HUES48 (cell line): ENCODE measurements at regions not wholly inside any gene's neighbourhood (a gene's known extent, or its start where the extent isn't known, plus 50 kb on each side); places are given as distances from the start of the nearest gene placed in this dataset.

ENCODE experiments used
- H3K27ac ChIP-seq: one replicate; pipeline ENCODE4 v1.7.0; 2013; ENCODE audit warnings: low read depth, low read length, inconsistent platforms
- H3K27me3 ChIP-seq: 2 replicates; pipeline ENCODE4 v1.6.1; 2013; ENCODE audit warnings: mild to moderate bottlenecking, low read length; ENCODE audit not compliant: control insufficient read depth, insufficient read depth
- H3K36me3 ChIP-seq: 2 replicates; pipeline ENCODE4 v1.6.1; 2013; ENCODE audit warnings: low read length; ENCODE audit not compliant: control insufficient read depth, insufficient read depth
- H3K4me1 ChIP-seq: 2 replicates; pipeline ENCODE4 v1.6.1; 2013; ENCODE audit warnings: mild to moderate bottlenecking, low read length; ENCODE audit not compliant: control insufficient read depth, insufficient read depth
- H3K4me3 ChIP-seq: 2 replicates; pipeline ENCODE4 v1.5.1; 2013; ENCODE audit warnings: mild to moderate bottlenecking, low read depth, low read length
- H3K9ac ChIP-seq: 2 replicates; pipeline ENCODE4 v1.6.1; 2013; ENCODE audit warnings: mild to moderate bottlenecking, low read depth, low read length, moderate library complexity
- H3K9me3 ChIP-seq: 2 replicates; pipeline ENCODE4 v1.6.1; 2013; ENCODE audit warnings: low read length; ENCODE audit not compliant: control insufficient read depth, insufficient read depth

DNA sequence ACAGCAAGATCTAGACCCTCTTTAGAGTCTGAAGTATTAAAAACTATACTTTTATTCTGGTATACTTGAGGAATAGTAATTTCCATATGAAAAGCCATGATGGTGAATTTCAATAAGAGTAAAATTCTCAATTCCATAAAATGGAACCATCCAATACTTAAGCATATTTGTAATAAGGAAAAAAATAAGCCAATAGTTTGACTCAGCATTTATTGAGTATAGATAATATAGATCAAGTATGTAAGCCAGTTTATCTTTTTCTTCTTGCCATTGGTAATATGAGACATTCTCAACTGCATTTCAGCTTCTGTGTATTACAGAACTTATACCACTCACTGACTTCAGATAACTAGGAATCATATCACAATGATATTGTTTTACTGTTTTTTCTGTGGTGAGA is 361.0 kb downstream of the SLCO4C1 start:
- Histone ChIP-seq H3K27me3 (no peaks in the 10 kb centered on the region), H3K4me3 (no peak overlapping the region), H3K9ac (no peak overlapping the region), H3K9me3 (no peaks in the 10 kb centered on the region), H3K36me3 (no peaks in the 10 kb centered on the region), H3K4me1 (no peaks in the 10 kb centered on the region), H3K27ac (no peak overlapping the region)

DNA sequence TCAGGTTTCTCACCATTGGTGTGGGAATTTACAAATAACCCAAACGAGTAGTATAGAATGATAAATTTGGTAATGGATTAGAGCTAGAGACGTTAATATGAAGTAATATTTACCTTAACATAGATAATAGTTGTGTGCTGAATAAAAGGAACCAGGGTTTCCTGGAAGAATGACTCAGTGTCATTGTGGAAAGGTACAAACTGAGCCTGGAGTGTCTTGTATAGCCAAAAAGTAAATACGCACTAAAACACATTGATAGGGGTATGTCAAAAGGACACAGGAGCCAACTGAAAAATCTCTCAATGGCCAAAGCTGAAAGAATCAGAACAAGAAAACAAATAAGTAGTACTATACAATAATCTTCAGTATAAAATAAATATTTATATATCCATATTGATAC is 363.5 kb downstream of the SLCO4C1 start:
- Histone ChIP-seq H3K27me3 (no peaks in the 10 kb centered on the region), H3K27ac (no peak overlapping the region), H3K36me3 (no peaks in the 10 kb centered on the region), H3K4me3 (no peak overlapping the region), H3K9me3 (no peaks in the 10 kb centered on the region), H3K4me1 (no peaks in the 10 kb centered on the region), H3K9ac (no peak overlapping the region)

DNA sequence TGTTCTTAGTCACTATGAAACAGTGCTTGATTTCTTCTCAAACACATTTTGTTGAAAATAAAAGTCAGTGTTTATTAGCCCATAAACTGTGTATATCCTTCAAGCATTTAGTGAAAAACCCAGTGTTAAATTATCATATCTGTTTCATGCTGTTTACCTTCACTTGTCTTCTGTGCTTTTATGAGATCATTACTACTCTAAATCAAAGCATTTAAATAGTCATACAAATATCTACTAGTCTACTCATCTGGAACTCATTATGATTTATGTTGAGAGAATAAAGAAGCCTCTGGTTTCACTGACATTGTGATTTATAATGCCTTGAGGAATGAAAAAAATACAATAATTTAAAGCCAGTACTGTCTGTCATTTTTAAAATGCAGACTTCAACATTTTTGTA is 366.5 kb downstream of the SLCO4C1 start:
- Histone ChIP-seq H3K27me3 (no peaks in the 10 kb centered on the region), H3K9ac (no peak overlapping the region), H3K36me3 (no peaks in the 10 kb centered on the region), H3K4me3 (no peak overlapping the region), H3K27ac (no peak overlapping the region), H3K9me3 (no peaks in the 10 kb centered on the region), H3K4me1 (no peaks in the 10 kb centered on the region)

DNA sequence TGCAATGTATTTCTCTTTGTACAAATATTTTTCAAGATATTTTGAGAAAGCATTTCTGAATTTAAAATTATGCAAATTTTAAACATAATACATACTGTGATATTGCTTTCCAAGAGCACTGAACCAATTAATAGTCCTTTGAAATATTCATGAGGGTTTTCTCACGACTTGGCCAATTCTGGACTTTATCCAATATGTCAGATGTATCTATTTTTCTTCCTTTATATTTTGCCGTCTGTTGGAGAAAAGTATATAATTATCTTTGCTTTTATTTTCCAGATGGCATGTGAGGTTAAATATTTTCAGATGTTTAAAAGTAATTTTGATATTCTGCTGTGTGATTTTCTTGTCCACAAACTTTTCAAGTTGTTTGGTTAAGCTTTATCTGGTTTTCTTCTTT is 378.9 kb downstream of the SLCO4C1 start:
- Histone ChIP-seq H3K27me3 (no peaks in the 10 kb centered on the region), H3K4me1 (peaks cover 9% of the 10 kb centered on the region; the same call in 1 of the 2 replicates), H3K4me3 (no peak overlapping the region), H3K9ac (no peak overlapping the region), H3K27ac (no peak overlapping the region), H3K36me3 (no peaks in the 10 kb centered on the region), H3K9me3 (no peaks in the 10 kb centered on the region)

DNA sequence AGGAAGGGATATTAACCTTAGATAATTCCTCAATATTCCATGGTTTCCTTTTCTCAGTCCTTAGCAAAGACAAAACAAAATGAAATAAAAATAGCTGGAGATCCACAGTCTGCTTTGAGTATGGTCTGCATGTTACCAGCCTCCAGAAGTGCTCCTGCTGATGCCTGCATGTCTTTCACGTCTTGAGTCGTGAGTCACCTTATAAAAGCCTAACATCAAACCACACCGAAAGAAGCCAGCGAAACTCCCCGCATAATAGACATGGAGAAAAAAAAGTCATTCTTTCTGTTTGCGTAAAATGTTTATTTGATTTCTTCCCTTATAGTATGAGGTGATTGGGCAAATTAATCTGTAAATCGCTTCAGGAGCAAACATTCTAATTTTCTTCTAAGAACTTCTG is 380.5 kb downstream of the SLCO4C1 start:
- Histone ChIP-seq H3K27ac (no peak overlapping the region), H3K9me3 (no peaks in the 10 kb centered on the region), H3K27me3 (no peaks in the 10 kb centered on the region), H3K36me3 (no peaks in the 10 kb centered on the region), H3K4me1 (peaks cover 9% of the 10 kb centered on the region; the same call in 1 of the 2 replicates), H3K9ac (no peak overlapping the region), H3K4me3 (no peak overlapping the region)

DNA sequence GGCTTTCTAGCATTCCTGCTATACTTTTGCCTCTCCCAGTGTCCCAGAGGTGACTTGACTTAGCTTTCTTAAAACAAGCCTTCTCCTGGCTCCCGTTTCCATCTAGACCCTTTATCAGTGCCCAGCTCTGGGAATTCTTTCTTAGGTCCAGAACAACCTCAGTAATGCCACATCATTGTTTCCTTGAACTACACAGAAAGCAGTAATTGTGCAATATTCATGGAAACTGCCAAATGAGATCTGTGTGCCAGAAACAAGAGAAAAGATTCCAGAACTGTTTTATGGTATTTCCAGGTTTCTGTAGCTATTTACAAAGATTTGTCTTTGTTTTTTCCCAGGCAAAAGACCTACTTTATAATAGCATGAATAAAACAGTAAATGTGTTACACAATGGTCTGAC is 391.3 kb downstream of the SLCO4C1 start:
- Histone ChIP-seq H3K9me3 (no peaks in the 10 kb centered on the region), H3K36me3 (no peaks in the 10 kb centered on the region), H3K4me3 (no peak overlapping the region), H3K27ac (no peak overlapping the region), H3K27me3 (no peaks in the 10 kb centered on the region), H3K4me1 (no peaks in the 10 kb centered on the region), H3K9ac (no peak overlapping the region)

DNA sequence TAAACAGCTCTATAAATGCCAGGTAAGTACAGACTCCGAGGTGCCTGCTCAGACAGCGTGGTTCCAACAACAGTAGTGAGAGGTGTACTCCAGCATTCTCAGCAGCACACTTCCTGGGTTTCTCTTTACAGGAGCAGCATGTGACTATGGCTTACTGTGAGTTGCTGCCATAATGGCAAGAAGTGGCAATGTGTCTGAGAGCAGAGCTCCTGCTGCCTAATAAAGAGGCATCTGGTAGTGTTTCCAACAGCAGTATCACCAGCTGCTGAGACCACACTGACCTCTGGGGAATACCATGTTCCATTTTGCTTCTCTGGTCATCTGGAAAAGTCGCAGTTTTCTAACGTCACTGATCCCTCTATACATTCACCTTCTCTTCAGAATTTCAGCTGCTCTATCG is 398.2 kb downstream of the SLCO4C1 start:
- H3K36me3 ChIP-seq, result no peaks in the 10 kb centered on the region
- no peak overlapping the region for H3K27ac ChIP-seq
- no peak overlapping the region for H3K9ac ChIP-seq
- H3K9me3 ChIP-seq, result no peaks in the 10 kb centered on the region
- no peak overlapping the region for H3K4me3 ChIP-seq
- no peaks in the 10 kb centered on the region for H3K27me3 ChIP-seq
- no peaks in the 10 kb centered on the region for H3K4me1 ChIP-seq

DNA sequence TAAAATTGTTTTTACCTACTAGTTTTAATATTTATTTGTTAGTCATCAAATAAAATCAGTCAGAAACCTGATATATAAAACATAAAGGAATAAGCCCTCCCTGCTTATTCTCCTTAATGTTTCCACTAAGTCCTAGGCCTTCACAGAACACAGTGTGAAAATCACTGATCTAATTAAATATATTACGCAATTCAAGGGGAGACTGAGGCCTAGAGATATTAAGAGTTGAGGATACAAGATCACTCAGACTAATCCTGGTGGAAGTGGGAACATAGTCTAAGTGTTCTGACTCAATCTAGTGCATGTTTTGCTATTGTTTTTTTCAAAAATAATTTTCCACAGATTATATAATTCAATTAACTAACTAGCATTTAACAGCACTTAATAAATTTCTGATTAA is 401.1 kb downstream of the SLCO4C1 start:
- H3K9me3 ChIP-seq, result no peaks in the 10 kb centered on the region
- H3K9ac ChIP-seq, result no peak overlapping the region
- H3K36me3 ChIP-seq, result no peaks in the 10 kb centered on the region
- no peak overlapping the region for H3K4me3 ChIP-seq
- no peaks in the 10 kb centered on the region for H3K4me1 ChIP-seq
- no peak overlapping the region for H3K27ac ChIP-seq
- no peaks in the 10 kb centered on the region for H3K27me3 ChIP-seq

DNA sequence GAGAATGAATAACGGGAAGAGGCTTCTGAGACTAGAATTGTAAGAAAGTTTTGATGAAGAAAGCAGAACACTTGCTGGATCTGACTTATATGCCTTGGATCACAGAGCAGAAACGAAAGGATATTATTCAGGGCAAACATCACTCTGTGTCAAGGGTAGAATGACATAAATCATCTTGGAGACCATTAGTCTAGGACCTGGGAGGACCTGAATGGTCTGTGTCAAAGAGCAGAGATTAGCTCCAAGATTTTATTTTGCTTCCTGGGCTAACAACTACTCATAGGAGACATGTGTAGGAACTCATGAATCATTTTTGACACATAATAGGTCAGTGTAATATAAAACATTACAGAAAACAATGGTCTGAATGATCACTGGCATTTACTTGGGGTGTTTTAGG is 417.9 kb downstream of the SLCO4C1 start:
- Histone ChIP-seq H3K27ac (no peak overlapping the region), H3K9me3 (no peaks in the 10 kb centered on the region), H3K4me3 (no peak overlapping the region), H3K9ac (no peak overlapping the region), H3K27me3 (no peaks in the 10 kb centered on the region), H3K36me3 (no peaks in the 10 kb centered on the region), H3K4me1 (no peaks in the 10 kb centered on the region)

DNA sequence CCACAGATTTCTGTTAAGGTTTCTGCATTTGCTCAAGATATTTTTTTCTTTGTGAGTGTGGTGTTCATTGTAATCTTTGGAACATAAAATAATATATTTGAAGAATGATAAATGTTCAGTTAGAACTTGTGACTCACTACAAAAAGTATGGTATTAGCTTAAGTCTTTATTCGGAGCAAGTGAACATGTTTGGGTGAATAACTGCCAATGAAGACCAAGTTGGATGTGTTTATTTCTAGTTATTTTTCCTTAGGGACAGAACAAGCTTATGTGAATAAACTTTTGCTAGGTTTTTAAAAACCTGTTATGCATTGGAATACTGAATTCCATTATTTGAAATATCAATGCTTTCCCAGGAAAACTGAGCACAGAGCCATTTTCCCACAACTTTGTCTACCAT is 418.6 kb downstream of the SLCO4C1 start:
- Histone ChIP-seq H3K4me3 (no peak overlapping the region), H3K9me3 (no peaks in the 10 kb centered on the region), H3K4me1 (no peaks in the 10 kb centered on the region), H3K36me3 (no peaks in the 10 kb centered on the region), H3K9ac (no peak overlapping the region), H3K27me3 (no peaks in the 10 kb centered on the region), H3K27ac (no peak overlapping the region)

DNA sequence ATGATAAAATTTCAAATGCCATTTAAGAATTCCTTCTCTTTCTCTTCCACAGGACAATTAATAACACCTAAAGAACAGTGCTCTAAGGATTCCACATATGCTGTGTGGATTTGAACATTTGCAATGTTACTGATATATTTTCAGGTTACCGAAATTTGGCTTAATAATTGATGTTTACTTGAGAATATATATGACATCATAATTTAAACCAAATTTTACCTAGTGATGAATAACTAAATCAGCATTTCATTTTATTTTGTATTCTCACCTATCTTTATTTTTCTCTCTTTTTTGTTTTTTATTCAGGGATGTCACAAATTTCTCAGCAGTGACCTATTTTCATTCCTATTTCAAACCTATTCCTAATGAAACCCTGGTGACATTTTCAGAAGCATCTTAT is 429.6 kb downstream of the SLCO4C1 start:
- Histone ChIP-seq H3K4me1 (no peaks in the 10 kb centered on the region), H3K9ac (no peak overlapping the region), H3K9me3 (no peaks in the 10 kb centered on the region), H3K36me3 (no peaks in the 10 kb centered on the region), H3K4me3 (no peak overlapping the region), H3K27me3 (no peaks in the 10 kb centered on the region), H3K27ac (no peak overlapping the region)

DNA sequence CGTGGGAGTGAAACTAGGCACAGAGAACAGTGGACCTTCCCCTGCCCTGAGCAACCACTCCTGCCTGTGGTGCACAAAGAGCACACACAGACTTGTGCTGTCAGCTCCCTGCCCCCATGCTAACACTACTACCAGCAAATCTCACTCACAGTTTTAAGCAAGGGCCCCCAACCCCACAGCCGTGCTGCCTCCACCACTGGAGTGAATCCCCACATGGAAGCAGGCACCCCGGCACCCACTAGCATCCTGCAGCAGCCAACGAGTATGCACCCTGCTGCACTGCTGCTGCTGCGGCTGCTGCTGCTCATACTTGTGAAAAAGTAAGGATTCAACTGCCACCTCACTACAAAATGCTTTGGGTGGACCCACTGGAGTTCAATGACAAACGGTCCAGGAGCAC is 435.5 kb downstream of the SLCO4C1 start:
- Histone ChIP-seq H3K9ac (no peak overlapping the region), H3K4me3 (no peak overlapping the region), H3K27ac (no peak overlapping the region), H3K36me3 (no peaks in the 10 kb centered on the region), H3K4me1 (no peaks in the 10 kb centered on the region), H3K9me3 (no peaks in the 10 kb centered on the region), H3K27me3 (no peaks in the 10 kb centered on the region)
